Natural killer cell (primary cell): ENCODE measurements at regions not wholly inside any gene's neighbourhood (a gene's known extent, or its start where the extent isn't known, plus 50 kb on each side); places are given as distances from the start of the nearest gene placed in this dataset.

ENCODE experiments used
- ATAC-seq, 3 donors: fragments of 150-1000 bp in 2 of 3; fragments of 200-7000 bp in 1 of 3; cut with Tn5 transposase; 1 replicate in 1 of 3; 2 replicates in 2 of 3; pipeline ENCODE4 v1.10.0; 2021; ENCODE audit warnings: mild to moderate bottlenecking in 2 of 3, moderate library complexity in 2 of 3
- DNase-seq, 2 donors: peaks; one replicate each; pipeline versions ENCODE4 v3.0.0 to v3.0.0-alpha.2; 2013 to 2021; ENCODE audit warnings: mixed read lengths in 1 of 2
- H3K27ac ChIP-seq: one replicate; pipeline ENCODE4 v1.5.1; 2013; ENCODE audit warnings: mild to moderate bottlenecking, low read length
- H3K27me3 ChIP-seq: one replicate; pipeline ENCODE4 v1.6.1; 2013; ENCODE audit warnings: low read length; ENCODE audit not compliant: control insufficient read depth, insufficient read depth
- H3K36me3 ChIP-seq: one replicate; pipeline ENCODE4 v1.6.1; 2013; ENCODE audit warnings: low read length; ENCODE audit not compliant: control insufficient read depth, insufficient read depth
- H3K4me1 ChIP-seq: one replicate; pipeline ENCODE4 v1.6.1; 2013; ENCODE audit warnings: low read length; ENCODE audit not compliant: control insufficient read depth, insufficient read depth
- H3K4me3 ChIP-seq: one replicate; pipeline ENCODE4 v1.5.1; 2013; ENCODE audit warnings: low read length
- H3K9me3 ChIP-seq: one replicate; pipeline ENCODE4 v1.6.1; 2013; ENCODE audit warnings: low read length; ENCODE audit not compliant: control insufficient read depth, insufficient read depth
- H3K27ac Mint-ChIP-seq, 2 donors: one replicate each; pipeline ENCODE4 v1.8.0; 2022; ENCODE audit warnings: mild to moderate bottlenecking in 2 of 2, mixed read lengths in 2 of 2, moderate library complexity in 1 of 2
- H3K27me3 Mint-ChIP-seq, 2 donors: one replicate each; pipeline ENCODE4 v1.8.0; 2022; ENCODE audit warnings: low read depth in 2 of 2, mixed read lengths in 2 of 2
- H3K36me3 Mint-ChIP-seq: one replicate; pipeline ENCODE4 v1.8.0; 2022; ENCODE audit warnings: mixed read lengths
- H3K4me1 Mint-ChIP-seq, 2 donors: one replicate each; pipeline ENCODE4 v1.8.0; 2022; ENCODE audit warnings: mixed read lengths in 2 of 2
- H3K4me3 Mint-ChIP-seq: one replicate; pipeline ENCODE4 v1.8.0; 2022; ENCODE audit warnings: mild to moderate bottlenecking, moderate library complexity, mixed read lengths
- H3K9me3 Mint-ChIP-seq, 2 donors: one replicate each; pipeline ENCODE4 v1.8.0; 2022; ENCODE audit warnings: mixed read lengths in 2 of 2
- CTCF ChIP-seq: fragments of 200-600 bp; IDR thresholded peaks from one replicate; pipeline ENCODE4 v1.8.0; 2022; ENCODE audit warnings: antibody characterized with exemption
- WGBS: methylation state at CpG from one replicate; pipeline ENCODE4 v1.1.7; 2013; ENCODE audit warnings: missing lambda C conversion rate; ENCODE audit not compliant: insufficient coverage; 5-methylcytosine and 5-hydroxymethylcytosine counted together
- intact Hi-C: fragments of 100-400 bp; cut with micrococcal nuclease; formaldehyde crosslinking; loops from one replicate; pipeline ENCODE4 v1.14.2; 2022

- TF ChIP-seq CTCF: no peak
- intact Hi-C loops: no loop called here
- Histone ChIP-seq H3K4me1 (no peaks in the 10 kb centered on the region), H3K27ac (no peak overlapping the region), H3K9me3 (no peaks in the 10 kb centered on the region), H3K36me3 (no peaks in the 10 kb centered on the region), H3K4me3 (no peak overlapping the region), H3K27me3 (no peaks in the 10 kb centered on the region)
- WGBS: 82% methylated on average over 5 of the region's 5 CpGs
- no peaks in the 10 kb centered on the region for H3K27me3 Mint-ChIP-seq
- H3K4me3 Mint-ChIP-seq: no peak overlapping the region
- H3K9me3 Mint-ChIP-seq: peaks cover 6 to 11% of the 10 kb centered on the region in 2 donors
- H3K4me1 Mint-ChIP-seq: no peaks in the 10 kb centered on the region
- H3K36me3 Mint-ChIP-seq: no peaks in the 10 kb centered on the region
- no peak for DNase-seq
- no peak overlapping the region for H3K27ac Mint-ChIP-seq
- ATAC-seq: no peak
These were observed 1002.5 kb upstream of the INTU start for GRCh38 chr4:126630230-126630629.

GRCh38 chr4:126633306-126633705 is 999.5 kb upstream of the INTU start:
- H3K9me3 Mint-ChIP-seq: peaks cover 3 to 10% of the 10 kb centered on the region in 2 donors
- Histone ChIP-seq H3K4me3 (no peak overlapping the region), H3K27me3 (no peaks in the 10 kb centered on the region), H3K27ac (no peak overlapping the region), H3K9me3 (no peaks in the 10 kb centered on the region), H3K36me3 (no peaks in the 10 kb centered on the region), H3K4me1 (no peaks in the 10 kb centered on the region)
- DNase-seq (no peak), ATAC-seq (no peak)
- no CpG with 5 or more reads among the region's 2 CpGs for WGBS
- no peaks in the 10 kb centered on the region for H3K4me1 Mint-ChIP-seq
- no peaks in the 10 kb centered on the region for H3K36me3 Mint-ChIP-seq
- intact Hi-C loops: no loop called here
- H3K4me3 Mint-ChIP-seq: no peak overlapping the region
- H3K27ac Mint-ChIP-seq: no peak overlapping the region
- no peak for TF ChIP-seq CTCF
- no peaks in the 10 kb centered on the region for H3K27me3 Mint-ChIP-seq

GRCh38 chr4:126637706-126638105 is 995.1 kb upstream of the INTU start:
- ATAC-seq: no peak
- WGBS: 76% methylated on average over 3 of the region's 3 CpGs
- no peak overlapping the region for H3K4me3 Mint-ChIP-seq
- peaks cover 11% of the 10 kb centered on the region for H3K9me3 ChIP-seq
- intact Hi-C loops: no loop called here
- DNase-seq: no peak
- H3K27ac Mint-ChIP-seq: no peak overlapping the region
- no peaks in the 10 kb centered on the region for H3K27me3 ChIP-seq
- H3K27ac ChIP-seq: no peak overlapping the region
- no peaks in the 10 kb centered on the region for H3K27me3 Mint-ChIP-seq
- no peaks in the 10 kb centered on the region for H3K4me1 ChIP-seq
- peaks cover 5% of the 10 kb centered on the region for H3K36me3 Mint-ChIP-seq
- peaks cover 8 to 14% of the 10 kb centered on the region in 2 donors for H3K9me3 Mint-ChIP-seq
- no peaks in the 10 kb centered on the region for H3K36me3 ChIP-seq
- TF ChIP-seq CTCF: no peak
- no peak overlapping the region for H3K4me3 ChIP-seq
- H3K4me1 Mint-ChIP-seq: no peaks in the 10 kb centered on the region

- no peaks in the 10 kb centered on the region for H3K36me3 Mint-ChIP-seq
- no peaks in the 10 kb centered on the region for H3K27me3 Mint-ChIP-seq
- WGBS: 100% methylated on average over 1 of the region's 3 CpGs
- H3K27ac ChIP-seq: no peak overlapping the region
- H3K4me1 ChIP-seq: no peaks in the 10 kb centered on the region
- H3K36me3 ChIP-seq: no peaks in the 10 kb centered on the region
- no peak for TF ChIP-seq CTCF
- no peaks in the 10 kb centered on the region for H3K27me3 ChIP-seq
- no peak overlapping the region for H3K27ac Mint-ChIP-seq
- H3K4me3 Mint-ChIP-seq: no peak overlapping the region
- H3K4me1 Mint-ChIP-seq: no peaks in the 10 kb centered on the region
- H3K9me3 Mint-ChIP-seq: peaks cover 2 to 7% of the 10 kb centered on the region in 2 donors
- intact Hi-C loops: no loop called here
- H3K4me3 ChIP-seq: no peak overlapping the region
- ATAC-seq: no peak
- peaks cover 3% of the 10 kb centered on the region for H3K9me3 ChIP-seq
- DNase-seq: no peak
These were observed 985.4 kb upstream of the INTU start for GRCh38 chr4:126647320-126647719.
